ENCODE measurements at regions not wholly inside any gene's neighbourhood (a gene's known extent, or its start where the extent isn't known, plus 50 kb on each side); places are given as distances from the start of the nearest gene placed in this dataset.
A peak's percentile ranks its signal among the peaks of the same experiment; 100 is the strongest.
"Not testable (repeated sequence)": the region's sequence is repeated elsewhere in the genome, so short reads cannot be mapped to it uniquely, and the experiment has no call there.

DNA sequence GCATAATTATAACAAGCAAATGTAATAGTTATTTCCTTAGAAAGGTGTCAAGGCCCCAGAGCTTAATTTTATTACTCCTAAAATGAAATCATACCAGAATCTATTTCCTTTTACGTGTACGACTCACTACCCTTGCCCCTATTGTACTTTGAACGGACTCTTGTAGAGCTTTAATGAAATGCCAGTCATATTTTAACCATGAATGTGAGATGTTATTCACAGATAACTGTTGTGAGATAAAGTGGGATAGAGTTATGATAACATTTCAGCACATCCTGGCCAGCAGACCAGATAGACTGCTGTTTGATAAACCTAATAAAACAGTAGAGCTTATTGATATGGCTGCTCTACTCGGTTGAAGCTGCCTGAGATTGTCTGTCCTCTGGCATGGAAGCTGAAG lies 500.8 kb upstream of the PBX1 start:
- no peak for DNase-seq (ENCODE audit: low read depth, low spot score)
- in situ Hi-C loops (cut with HindIII; ENCODE audit: low pct_unique_long_range_greater_than_20kb, low sequenced_read_pairs) = no loop called here

DNA sequence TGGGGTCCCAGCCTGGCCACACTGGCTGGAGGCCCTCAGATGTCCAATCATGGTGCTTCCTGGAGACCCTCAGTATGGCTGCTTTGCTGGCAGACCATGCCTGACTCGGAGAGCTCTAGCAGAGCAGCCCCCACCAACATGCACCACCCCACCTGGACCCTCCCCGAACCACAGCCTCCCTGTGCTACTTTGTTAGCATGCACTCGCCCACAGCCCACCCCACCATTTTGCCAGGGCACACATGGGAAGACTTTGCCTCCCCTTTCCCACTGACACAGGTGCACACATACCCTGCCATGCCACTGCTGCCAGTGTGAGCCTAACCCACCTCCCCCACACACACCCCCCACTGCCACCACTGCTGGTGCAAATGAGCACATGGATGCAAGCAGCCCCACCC lies 497.5 kb upstream of the PBX1 start:
- in situ Hi-C loops (cut with HindIII; ENCODE audit: low pct_unique_long_range_greater_than_20kb, low sequenced_read_pairs) = no loop called here
- no peak for DNase-seq (ENCODE audit: low read depth, low spot score)

DNA sequence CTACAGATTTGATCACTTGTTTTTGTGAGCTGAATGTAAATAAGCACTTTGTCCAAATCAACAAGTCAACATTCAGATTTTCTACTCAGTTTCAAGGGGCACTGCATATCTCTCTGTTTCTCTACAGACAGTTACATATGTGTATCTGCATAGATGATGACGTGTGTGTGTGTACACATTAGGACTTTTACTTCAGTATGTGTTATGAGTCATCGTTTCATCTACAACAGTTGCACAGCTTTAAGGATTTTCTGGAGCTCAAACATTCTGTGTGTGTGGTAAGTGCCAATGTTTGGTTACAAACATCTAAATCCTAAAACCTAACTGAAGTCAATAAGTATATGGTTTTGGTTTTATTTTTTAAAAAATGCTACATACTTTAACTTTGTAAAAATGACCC lies 494.5 kb upstream of the PBX1 start:
- in situ Hi-C loops (cut with HindIII; ENCODE audit: low pct_unique_long_range_greater_than_20kb, low sequenced_read_pairs) = no loop called here
- no peak for DNase-seq (ENCODE audit: low read depth, low spot score)

DNA sequence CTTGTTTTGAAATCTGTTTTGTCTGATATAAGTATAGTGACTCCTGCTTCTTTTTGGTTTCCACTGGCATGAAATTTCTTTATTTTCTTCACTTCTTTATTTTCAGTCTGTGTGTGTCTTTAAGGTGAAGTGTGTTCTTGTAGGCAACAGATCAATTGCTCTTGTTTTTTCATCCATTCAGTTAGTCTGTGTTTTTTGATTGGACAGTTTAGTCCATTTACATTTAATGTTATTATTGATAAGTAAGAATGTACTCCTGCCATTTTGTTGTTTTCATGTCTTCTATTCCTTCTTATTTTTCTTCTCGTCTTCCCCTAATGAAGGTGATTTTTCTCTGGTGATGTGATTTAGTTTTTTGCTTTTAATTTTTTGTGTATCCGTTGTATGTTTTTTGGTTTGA lies 487.7 kb upstream of the PBX1 start:
- in situ Hi-C loops (cut with HindIII; ENCODE audit: low pct_unique_long_range_greater_than_20kb, low sequenced_read_pairs) = no loop called here
- DNase-seq (ENCODE audit: low read depth, low spot score) = no peak

DNA sequence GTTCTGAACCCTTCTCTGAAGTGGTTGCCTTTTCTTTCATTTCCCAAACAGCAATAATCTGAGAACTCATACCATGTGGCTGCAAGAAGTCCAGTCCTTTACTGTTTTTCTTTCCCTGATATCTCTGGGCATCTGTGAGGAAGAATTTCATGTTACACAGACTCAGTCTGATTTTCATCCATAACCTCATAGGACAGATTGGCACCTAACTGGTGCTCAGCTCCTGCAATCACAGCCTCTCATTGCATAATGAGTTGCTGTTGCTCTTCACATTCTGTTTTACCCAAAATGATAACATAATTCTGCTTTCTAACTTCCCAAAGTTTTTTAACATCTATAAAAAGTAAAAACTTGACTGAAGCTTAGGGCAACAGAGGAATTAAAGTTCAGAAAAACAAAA lies 472.2 kb upstream of the PBX1 start:
- in situ Hi-C loops (cut with HindIII; ENCODE audit: low pct_unique_long_range_greater_than_20kb, low sequenced_read_pairs) = no loop called here
- DNase-seq (ENCODE audit: low read depth, low spot score) = no peak

DNA sequence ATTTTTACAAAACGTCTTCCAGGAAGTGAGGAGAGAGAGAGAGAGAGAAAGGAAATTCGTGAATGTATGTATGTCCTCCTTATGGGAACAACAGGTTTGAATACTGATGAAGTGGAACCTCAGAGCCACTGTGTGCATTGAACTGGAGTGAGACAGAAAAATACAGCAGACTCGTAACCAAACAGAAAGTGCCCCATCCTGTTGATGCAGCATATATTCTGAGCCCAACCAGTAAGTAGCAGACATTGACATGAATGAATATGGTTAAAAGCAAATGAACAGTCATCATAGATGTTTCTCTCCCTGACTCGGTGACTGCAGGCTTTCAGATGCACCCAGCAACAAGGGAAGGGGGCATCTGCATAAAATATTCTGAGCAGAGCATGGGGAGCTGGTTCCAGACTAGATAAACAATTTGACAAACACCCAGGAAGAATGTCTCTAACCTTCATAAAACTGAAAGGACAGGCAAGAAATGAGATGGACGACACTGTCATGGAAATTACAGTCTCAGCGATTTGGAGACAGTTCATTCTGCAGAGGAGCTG lies 471.0 kb upstream of the PBX1 start:
- DNase-seq (ENCODE audit: low read depth, low spot score) = no peak
- in situ Hi-C loops (cut with HindIII; ENCODE audit: low pct_unique_long_range_greater_than_20kb, low sequenced_read_pairs) = no loop called here

DNA sequence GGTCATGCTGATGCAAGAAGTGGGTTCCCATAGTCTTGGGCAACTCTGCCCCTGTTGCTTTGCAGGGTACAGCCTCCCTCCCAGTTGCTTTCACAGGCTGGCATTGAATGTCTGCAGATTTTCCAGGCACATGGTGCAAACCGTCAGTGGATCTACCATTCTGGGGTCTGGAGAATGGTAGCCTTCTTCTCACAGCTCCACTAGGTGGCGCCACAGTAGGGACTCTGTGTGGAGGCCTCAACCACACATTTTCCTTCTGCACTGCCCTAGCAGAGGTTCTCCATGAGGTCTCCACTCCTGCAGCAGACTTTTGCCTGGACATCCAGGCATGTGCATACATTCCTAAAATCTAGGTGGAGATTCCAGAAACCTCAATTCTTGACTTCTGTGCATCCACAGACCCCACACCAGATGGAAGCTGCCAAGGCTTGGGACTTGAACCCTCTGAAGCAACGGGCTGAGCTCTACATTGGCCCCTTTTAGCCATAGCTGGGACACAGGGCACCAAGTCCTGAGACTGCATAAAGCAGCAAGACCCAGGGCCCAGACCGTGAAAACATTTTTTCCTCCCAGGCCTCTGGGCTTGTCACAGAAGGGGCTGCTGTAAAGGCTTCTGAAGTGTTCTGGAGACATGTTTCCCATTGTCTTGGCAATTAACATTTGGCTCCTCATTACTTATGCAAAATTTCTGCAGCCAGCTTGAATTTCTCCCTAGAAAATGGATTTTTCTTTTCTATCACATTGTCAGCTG lies 466.2 kb upstream of the PBX1 start:
- in situ Hi-C loops (cut with HindIII; ENCODE audit: low pct_unique_long_range_greater_than_20kb, low sequenced_read_pairs) = no loop called here
- peak; percentile 11 for DNase-seq (ENCODE audit: low read depth, low spot score)

DNA sequence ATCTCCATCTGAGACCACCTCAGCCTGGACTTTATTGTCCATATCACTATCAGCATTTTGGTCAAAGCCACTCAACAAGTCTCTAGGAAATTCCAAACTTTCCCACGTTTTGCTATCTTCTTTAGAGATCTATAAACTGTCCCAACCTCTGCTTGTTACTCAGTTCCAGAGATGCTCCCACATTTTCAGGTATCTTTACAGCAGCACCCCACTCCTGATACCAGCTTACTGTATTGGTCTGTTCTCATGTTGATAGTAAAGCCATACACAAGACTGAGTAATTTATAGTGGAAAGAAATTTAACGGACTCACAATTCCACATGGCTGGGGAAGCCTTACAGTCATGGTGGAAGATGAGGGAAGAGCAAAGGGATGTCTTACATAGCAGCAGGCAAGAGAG lies 465.4 kb upstream of the PBX1 start:
- in situ Hi-C loops (cut with HindIII; ENCODE audit: low pct_unique_long_range_greater_than_20kb, low sequenced_read_pairs) = no loop called here
- no peak for DNase-seq (ENCODE audit: low read depth, low spot score)

DNA sequence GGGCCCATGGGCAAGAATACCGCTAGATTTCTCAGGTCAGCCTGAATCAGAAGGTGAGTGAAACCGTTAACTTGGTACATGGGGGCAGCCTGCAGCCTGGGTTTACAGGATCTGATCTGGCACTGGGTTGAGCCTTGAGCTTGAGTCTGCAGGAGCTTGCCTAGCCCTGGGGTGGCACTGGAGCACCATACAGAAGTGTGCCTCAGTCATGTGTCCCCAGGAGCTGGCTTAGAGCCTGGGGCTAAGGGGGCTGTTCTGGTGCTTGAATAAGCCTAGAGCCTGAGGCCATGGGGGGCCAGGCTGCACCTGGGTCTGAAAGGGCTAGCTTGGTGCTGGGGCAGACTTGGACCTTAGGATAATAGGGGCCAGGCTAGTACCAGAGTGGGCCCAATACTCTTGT lies 457.2 kb upstream of the PBX1 start:
- DNase-seq (ENCODE audit: low read depth, low spot score) = no peak
- in situ Hi-C loops (cut with HindIII; ENCODE audit: low pct_unique_long_range_greater_than_20kb, low sequenced_read_pairs) = no loop called here

DNA sequence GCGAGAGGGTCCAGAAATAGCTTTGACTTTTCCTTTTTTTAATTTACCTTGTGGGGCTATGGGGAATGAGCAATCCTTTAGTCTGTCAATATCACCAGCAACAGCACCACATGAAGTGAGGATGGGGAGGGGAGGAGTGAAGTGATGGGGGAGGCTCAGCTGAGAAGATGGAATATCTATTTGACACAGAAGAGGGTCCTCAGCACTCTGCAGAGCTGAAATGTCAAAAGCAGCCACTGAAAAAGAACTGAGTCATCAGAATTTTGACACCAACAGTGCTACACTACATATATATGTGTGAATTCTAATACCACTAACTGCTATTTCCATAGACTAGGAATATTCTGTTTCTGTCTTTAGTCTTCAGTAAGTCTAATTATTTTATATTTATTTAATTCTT lies 427.0 kb upstream of the PBX1 start:
- in situ Hi-C loops (cut with HindIII; ENCODE audit: low pct_unique_long_range_greater_than_20kb, low sequenced_read_pairs) = no loop called here
- DNase-seq (ENCODE audit: low read depth, low spot score) = no peak

DNA sequence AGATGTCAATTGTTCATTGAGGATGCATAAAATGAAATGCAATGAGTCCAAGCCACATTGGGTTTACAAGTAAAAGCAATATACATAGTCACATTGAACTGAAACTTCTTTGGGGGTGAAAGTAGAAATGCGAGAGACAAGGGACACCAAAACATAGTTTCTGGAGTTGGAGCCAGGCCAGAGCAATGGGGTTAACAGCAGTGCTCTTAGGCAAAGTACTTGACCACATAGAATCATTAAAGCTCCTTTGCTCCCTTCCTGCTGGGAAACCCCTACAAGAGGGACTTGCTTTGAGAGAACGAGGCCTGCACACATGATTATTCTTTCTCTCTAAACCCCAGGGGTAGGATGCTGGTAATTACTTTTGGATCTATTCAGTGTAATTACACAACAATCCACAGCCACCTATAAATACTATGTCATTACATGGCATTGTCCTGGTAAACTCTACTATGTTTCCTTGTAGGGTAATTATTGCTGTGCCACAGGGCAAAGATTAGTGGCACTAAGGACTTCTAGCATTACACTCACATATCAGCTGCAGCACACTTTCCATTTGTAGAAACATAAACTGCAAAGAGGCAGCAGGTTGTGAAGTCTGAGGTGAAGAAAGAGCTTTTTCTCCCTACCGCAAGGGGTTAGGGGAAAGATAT lies 421.6 kb upstream of the PBX1 start:
- in situ Hi-C loops (cut with HindIII; ENCODE audit: low pct_unique_long_range_greater_than_20kb, low sequenced_read_pairs) = no loop called here
- DNase-seq (ENCODE audit: low read depth, low spot score) = no peak

DNA sequence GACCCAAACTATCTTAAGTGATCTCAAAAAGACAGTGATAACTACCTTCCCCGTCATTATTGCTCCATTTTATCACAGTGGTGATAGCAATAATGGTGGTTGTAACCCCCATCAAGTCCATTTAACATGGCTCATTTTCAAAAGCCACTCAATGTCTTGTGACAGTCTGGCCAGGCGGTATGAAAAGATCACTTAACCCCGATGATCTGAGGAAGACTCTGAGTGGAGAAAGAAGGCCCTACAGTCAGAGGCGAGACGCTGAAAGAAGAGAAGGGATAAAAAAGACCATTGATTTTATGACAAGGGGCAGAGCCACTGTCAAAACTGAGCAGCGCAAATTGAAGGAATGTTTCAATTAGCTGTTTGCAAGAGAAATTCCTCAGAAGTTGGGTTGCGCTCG lies 417.2 kb upstream of the PBX1 start:
- in situ Hi-C loops (cut with HindIII; ENCODE audit: low pct_unique_long_range_greater_than_20kb, low sequenced_read_pairs) = no loop called here

DNA sequence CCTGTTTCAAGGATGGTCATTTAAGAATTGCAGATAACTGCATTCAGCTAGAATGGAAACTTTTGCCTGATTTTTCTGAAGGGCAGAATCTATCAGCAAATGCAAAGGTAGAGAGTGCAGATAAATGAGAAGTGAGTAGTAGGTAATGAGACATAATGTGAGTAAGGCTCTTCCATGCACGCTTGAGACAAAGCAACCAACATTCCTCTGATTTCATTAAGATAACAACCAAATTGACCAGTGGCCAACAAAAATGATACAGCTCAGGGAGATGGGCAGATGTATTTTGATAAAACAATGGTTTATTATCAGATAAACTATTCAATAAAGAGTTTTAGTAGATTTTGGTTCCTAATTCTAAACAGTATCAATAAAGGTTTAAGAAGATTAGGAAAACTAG lies 404.4 kb upstream of the PBX1 start:
- in situ Hi-C loops (cut with HindIII; ENCODE audit: low pct_unique_long_range_greater_than_20kb, low sequenced_read_pairs) = no loop called here
- no peak for DNase-seq (ENCODE audit: low read depth, low spot score)

More for the DNA sequence above, 417.2 kb upstream of the PBX1 start:
- no peak for DNase-seq (ENCODE audit: low read depth, low spot score)

DNA sequence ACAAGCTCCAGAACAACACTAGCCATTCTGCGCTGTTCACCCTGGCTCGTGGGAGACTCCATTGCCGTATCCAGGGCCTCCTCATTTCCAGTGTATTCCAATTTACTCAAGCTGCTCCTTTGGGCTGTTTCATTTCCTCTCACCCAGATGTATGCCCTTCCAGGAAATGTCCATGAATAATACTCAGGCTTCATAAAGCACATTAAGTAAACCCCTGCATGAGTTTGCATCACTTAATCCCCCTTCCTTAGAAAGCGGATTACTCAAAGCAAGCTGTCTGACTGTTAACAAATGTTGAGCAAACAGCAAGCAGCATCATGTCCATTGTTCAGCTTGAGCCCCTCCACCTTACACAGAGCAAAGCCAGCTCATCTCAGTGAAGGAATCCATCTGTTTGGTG lies 403.6 kb upstream of the PBX1 start:
- in situ Hi-C loops (cut with HindIII; ENCODE audit: low pct_unique_long_range_greater_than_20kb, low sequenced_read_pairs) = no loop called here
- no peak for DNase-seq (ENCODE audit: low read depth, low spot score)

DNA sequence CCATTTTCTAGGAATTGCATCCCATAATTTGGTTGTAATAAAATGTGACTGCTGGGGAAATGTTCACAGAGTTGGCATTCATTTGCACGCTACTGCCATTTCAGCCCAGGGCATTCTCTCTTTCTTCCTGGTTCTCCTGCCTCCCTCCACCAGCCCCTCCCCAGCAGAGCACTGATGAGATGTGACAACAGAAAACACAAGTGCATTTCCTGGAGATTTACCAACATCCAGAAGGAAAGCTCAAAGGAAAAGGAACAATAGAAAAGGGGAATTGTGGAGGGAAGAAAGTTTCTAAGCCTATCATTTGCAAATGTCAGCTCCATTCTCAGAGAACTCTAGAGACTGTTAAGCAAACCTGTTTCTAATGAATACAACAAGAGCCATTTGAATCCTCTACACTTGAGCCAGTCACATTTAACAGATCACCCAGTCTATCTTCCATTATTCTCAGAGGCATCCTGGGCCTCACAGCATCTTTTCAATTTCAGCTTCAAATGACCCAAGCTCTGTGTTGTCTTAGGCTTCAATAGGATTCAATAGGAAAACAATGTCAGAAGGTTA lies 395.6 kb upstream of the PBX1 start:
- no peak for DNase-seq (ENCODE audit: low read depth, low spot score)
- in situ Hi-C loops (cut with HindIII; ENCODE audit: low pct_unique_long_range_greater_than_20kb, low sequenced_read_pairs) = no loop called here

DNA sequence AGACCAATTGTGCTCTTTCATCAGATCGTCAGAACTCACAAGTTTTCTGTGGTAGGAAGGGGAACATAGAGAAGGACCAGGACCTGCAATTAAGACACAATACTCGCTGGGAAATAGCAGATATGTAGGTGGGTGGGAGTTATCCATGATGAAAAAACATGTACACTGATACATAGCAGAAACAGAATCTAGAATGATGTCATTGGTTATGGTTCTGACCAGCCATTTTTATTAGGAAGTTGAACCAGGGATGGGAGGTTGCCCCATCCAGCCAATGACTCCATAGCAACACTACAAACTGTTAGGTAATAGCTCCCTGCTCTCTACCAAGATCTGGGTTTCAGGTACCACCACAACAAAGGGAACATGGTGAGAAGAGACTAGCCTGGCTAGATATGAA lies 393.5 kb upstream of the PBX1 start:
- in situ Hi-C loops (cut with HindIII; ENCODE audit: low pct_unique_long_range_greater_than_20kb, low sequenced_read_pairs) = no loop called here
- no peak for DNase-seq (ENCODE audit: low read depth, low spot score)

DNA sequence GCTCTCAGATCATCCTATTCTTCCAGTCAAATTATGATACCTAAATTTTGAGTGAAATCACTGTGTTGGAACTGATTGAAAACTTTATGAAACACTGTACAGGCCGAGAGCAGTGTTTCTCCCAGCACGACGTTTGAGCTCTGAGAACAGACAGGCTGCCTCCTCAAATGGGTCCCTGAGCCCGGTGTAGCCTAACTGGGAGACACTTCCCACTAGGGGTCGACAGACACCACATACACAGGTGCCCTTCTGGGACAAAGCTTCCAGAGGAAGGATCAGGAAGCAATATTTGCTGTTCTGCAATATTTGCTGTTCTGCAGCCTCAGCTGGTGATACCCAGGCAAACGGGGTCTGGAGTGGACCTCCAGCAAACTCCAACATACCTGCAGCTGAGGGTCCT lies 392.5 kb upstream of the PBX1 start:
- DNase-seq (ENCODE audit: low read depth, low spot score) = peak; percentile 23
- in situ Hi-C loops (cut with HindIII; ENCODE audit: low pct_unique_long_range_greater_than_20kb, low sequenced_read_pairs) = not testable (repeated sequence)

DNA sequence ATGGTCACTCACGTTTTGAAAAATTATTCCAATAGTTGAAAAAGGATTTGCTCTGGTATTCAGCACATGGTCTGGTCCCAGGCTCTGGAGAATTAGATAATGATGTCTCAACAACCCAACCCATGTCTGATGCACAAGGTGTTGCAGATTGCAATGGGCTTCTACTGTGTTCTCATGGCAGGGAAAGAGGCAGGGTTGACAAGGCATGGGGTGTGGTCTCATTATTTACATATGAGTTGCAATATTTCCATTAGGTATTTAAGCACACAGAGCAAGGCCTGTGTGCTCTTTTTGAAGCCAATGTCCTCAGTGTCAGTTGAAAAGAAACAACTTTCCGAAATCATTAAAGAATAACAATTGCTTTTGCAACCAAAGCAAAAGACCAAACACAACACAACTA lies 381.9 kb upstream of the PBX1 start:
- no peak for DNase-seq (ENCODE audit: low read depth, low spot score)
- in situ Hi-C loops (cut with HindIII; ENCODE audit: low pct_unique_long_range_greater_than_20kb, low sequenced_read_pairs) = no loop called here

DNA sequence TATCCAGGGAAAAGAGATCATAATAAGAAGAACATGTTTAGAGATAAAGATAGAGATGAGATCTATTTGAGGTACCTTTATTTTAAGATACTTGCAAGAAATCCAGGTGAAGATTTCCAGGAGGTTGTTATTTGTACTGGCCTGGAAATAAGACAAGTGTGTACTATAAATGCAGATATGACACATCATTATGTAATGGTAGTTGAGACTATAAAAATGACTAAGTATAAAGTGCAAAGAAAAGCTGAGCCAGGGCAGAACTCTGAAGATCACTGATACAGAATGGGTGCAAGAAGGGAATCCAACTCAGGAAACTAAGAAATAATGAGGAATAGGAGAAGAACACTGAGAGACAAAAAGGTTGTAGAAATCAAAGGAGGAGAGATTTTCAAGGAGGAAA lies 378.2 kb upstream of the PBX1 start:
- in situ Hi-C loops (cut with HindIII; ENCODE audit: low pct_unique_long_range_greater_than_20kb, low sequenced_read_pairs) = no loop called here
- DNase-seq (ENCODE audit: low read depth, low spot score) = no peak
